Globus pallidus (tissue), 1 donor: ENCODE measurements at regions not wholly inside any gene's neighbourhood (a gene's known extent, or its start where the extent isn't known, plus 50 kb on each side); places are given as distances from the start of the nearest gene placed in this dataset.
"Not testable (repeated sequence)": the region's sequence is repeated elsewhere in the genome, so short reads cannot be mapped to it uniquely, and the experiment has no call there.

ENCODE experiments used
- DNase-seq: peaks from one replicate; pipeline ENCODE4 v3.0.0-alpha.2; 2015; ENCODE audit warnings: low spot score

DNA sequence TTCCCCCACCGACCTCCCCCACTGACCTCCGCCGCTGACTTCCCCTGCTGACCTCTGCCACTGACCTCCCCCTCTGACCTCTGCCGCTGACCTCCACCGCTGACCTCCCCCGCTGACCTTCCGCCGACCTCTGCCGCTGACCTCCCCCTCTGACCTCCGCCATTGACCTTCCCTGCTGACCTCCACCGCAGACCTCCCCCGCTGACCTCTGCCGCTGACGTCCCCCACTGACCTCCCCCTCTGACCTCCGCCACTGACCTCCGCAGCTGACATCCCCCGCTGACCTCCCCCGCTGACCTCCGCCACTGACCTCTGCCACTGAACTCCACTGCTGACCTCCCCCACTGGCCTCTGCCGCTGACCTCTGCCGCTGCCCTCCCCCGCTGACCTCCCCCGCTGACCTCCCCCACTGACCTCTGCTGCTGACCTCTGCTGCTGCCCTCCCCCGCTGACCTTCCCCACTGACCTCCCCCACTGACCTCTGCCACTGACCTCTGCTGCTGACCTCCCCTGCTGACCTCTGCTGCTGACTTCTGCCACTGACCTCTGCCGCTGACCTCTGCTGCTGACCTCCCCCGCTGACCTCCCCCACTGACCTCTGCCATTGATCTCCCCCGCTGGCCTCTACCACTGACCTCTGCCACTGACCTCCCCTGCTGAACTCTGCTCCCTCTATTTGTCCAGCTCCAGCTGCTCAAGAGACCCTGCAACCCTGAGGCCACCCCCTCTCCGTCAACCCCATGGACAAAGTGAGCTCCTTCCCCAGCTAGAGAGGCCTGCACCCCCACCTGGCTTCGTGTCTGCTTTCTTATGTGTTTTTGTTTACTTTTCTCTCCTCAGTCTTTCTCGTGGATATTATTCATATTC, 91.4 kb upstream of the AFDN start:
- no peak for DNase-seq

DNA sequence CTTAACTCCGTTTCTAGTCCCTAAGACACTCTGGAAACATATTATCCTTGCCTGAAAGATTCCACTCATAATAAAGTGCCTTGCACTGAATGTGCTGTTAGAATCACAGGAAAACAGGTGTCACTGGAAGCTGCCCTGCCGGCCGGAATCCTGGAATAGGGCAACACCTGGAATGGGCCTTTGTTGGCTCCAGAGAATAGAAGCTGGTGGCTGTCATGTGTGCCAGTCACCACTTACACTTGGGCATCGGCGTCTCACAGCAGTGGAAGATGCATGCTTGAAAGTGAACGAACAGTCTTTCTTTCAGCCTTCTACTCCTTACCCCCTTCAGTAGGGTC, 90.8 kb upstream of the AFDN start:
- no peak for DNase-seq

DNA sequence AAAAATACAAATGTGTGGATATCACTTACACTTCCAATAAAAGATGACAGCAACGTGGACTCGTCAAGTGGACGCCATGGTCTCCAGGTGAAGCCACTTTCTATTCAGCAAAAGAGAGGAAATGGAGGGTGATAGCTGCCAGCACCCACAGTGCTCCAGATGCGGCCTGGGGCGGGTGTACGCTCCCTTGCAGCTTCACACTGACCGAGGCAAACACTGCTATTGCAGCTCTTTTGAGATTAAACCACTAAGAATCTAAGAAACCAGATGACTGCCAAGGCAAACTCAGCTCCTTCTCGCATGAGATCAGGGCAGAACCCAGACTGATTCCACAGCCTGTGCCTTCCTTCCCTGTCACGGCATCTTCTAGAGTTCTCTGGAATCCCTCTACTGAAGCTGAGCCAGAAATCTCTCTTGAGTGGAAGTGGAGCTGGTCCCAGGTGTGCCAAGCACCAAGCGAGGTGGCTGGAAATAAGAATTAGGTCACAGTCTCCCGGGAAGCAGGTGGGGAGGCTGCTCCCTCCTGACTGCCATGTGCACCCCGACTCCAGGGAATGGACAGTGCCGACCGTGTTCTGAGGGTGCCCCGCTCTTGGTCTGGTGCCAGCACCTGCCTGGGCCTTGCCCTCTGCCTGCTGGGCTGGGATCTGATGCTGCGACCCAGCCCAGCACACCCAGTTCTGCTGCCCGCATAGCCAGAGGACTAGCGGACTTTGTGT, 90.1 kb upstream of the AFDN start:
- DNase-seq, result no peak

DNA sequence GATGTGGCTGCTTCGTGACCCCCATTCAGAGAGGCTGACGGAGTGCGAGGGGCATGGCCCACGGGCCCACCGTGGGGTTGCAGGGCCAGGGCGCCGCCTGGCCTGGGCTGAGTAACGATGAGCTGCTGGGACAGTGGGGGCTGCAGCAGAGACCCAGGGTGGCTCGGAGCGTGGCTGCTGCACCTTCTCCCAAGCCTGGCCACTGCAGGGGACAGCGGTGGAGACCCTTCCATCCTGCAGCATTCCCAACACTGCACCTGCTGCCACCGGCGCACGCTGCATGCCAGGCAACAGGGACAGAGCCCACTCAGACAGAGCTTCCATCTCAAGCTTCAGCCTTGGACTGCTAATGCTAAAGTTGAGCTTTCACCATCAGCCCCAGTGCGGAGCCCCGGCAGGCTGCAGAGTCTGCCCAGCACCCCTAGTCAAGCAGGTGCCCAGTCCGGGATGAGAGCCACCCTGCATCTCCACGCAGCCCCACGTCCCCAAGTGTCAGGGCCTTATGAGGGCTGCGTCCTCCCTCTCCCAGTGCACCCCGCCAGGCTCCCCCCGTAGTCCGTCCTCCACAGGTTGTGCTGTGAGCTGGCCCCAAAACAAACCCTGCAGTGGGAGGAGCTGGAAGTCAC, 89.4 kb upstream of the AFDN start:
- DNase-seq, result no peak

DNA sequence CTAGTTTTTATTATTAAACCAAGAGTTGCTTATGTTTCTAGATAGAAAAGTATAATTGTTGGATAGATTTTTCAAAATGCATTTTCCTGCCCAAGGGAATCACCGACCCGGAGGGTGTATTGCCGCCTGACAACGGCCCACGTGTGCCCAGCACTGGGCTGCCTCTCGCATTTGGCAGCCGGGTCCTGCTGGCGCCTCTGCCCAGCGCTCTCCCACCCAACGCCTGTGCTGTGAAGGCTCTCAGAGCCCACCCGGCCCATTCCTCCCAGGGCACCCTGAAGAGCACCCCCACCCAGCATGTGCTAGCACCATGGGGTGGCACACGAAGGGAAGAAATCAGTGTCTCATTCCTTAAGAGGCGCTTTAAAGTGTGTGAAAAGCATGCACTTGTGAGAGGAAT, 88.3 kb upstream of the AFDN start:
- DNase-seq, result no peak

DNA sequence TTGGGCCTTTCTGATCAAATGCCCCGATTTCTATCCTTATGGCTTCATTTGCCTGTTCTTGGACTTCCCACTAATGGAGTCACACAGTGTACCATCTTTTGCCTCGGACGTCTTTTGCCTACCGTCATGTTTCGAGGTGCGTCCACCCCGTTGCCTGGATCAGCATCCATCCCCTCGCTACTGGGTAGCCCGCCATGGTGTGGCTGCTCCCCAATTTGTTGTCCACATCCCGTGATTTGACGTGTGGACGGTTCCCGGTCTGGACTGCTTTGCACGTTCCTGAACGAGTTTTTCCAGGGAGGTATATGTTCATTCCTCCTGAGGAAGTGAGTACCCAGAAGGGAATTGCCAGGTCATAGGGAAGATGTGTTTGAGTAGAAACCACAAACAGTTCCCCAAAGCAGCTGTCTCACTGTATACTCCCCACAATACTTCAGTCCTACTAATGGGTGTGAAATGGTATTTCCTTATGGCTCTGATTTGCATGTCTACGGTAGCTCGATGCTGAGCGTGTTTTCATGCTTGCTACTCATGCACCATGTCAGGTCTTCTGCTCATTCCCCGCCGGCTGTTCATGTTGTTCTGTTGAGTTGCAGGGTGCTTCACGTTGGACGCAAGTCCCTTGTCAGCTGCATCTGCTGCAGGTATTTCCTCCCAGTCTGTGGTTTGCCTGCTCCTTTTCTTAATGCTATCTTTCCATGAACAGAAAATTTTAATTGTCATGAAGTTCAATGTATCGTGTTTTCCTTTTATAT, 86.8 kb upstream of the AFDN start:
- no peak for DNase-seq

DNA sequence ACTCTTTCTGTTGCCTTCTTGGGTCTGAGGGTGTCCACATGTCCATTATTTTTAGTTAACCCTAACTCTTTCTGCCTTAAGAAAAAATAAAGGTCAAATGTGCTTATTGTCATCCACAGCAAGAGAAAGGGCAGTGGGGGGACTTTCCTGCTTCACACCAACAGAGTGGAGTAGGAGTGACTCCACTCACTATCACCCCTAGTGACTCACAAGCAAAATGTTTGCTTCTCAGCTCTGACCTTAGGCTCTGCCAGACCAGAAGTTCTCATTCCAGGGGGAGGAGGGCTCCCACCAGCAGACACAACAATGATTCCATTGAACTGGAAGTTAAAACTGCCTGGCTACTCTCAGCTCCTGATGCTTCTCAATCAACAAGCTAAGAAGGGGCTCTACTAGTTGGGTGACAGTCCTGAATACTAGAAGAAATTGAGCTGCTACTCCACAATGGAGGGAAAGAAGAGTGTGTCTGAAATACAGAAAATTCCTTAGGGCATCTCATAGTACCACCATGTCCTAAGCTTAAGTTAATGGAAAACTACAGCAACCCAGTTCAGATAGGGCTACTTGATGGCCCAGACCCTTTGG, 83.9 kb upstream of the AFDN start:
- DNase-seq, result no peak

DNA sequence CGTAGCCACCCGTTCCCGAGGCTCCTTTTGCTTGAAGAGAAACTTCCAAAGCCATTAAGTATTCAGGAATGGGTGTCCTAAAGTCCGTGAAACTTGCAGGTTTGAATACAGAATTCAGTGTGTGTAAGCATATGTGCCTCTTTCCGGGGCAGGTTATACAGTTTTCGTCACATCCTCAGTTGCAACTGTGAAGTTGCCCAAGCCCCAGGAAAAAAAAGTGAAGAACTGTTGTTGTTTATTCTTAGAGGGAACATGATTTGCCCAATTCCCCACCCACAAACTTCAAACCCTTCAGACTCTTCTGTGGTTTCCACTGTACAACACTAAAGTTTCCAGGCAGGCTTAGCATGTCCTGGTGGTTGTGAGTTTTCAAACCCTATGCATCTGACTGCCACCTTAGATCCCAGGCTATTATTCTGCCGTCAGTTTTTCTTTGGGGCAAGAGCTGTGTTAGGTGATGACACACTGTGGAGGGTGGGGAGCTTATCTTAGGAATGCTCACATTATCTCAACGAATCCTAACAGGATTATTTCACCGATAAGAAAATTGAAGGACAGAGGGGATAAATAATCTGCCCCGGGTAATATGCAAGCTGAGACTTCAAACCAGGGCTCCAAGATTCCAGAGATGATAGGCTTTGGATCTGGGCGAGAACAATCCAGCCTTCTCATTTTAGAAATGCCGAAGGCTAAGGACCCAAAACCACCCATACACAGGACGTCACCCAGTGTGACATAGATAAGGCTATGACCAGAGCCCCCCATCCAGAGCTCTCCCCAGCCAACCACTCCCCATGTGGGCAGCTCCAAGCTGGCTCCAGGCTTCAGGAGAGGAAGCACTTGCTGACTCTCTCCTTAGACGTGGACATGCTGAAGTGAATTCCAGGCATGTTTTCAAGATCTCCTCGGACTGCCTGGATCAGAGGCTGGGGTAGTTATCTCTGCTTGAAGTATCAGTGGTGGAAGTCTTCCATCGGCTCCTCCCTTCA, 81.7 kb upstream of the AFDN start:
- no peak for DNase-seq

DNA sequence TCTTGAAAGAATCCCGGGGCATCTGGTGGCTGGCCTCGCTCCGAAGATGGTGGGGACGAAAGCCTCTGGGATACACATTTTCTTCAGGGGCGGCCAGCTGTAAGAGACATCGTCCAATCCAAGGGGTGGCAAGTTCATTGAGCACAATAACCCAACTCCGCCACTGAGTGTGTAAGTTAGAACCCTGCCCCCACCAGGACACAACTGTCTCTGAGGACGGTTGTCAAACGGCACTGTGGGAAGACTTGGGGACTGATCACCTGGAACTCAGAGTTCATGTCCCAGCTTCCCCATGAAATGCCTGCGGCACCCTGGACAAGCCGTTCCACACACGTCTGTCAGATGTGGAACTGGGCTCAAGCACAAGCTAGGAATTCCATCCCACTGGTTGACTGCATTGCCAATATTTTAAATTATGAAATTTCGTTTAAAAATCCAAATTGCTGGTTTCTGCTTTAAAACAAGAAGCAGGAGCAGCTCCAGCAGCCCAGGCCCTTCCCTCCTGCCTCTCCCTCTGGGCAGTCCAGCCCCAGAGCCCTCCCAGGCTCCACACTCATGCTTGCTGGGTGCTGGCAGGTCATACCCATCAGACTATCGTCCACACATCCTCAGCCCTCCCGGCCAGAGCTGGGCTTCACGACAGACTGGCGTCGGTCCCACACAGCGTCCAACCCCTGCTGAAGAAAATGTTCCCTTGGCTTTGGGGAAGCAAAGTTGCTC, 80.9 kb upstream of the AFDN start:
- DNase-seq, result no peak

DNA sequence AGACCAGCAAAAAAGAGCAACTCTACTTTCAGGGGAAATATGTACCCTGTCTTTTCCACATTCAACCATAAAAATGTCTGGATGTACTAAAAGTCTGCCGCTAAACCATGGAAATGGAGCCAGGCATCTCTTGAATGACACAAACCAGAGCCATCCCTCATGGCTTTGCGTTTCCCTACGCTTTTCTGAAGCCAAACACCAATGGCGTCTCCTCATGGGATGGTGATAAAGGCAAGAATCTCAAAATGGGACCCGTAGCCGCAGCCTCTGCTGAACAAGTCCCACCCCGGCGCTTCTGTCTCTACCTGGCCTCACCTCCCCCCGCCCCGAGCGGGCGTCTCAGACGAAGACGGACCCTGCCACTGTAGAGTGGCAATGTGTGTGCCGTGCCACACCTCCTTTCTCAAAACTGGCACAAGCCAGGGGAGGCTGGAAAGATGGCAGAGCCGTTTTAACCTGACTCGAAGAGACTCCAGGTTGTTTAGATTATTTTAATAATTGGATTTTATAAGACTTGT, 80.3 kb upstream of the AFDN start:
- DNase-seq, result no peak

DNA sequence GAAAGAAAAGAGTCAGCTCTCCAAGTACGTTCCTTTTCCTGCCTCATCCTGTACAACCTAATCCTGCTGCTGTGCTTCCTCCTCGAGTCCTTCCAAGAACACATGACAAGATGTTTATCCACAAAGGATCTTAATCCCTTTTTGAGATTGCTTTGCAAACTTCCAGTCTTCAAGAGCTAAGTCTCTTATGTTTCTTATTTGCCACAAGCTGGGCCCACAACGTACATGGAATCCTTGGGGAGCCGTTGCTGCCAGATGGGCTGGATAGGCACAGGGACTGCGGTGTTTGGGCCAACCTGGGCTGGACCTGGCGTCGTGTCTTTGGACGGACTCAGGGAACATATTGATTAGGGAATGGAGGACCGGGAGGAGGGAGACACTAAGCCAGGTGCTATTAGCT, 79.7 kb upstream of the AFDN start:
- no peak for DNase-seq

DNA sequence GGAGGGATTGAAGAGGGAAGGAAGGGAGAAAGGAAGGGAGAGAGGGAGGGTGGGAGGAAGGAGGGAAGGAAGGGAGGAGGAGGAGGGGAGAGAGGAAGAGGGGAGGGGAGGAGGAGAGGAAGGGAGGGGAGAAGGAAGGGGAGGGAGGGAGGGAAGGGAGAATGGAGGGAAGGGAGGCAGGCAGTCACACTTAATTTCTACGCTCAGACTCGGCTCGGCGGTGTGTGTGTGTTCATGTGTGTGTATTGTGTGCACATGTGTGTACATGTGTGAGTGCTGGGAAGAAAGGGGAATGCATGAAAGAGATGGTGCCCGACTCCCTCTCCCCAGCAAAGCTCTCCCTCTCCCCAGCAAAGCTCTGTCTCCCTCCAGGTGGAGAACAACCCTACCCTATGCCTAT, 79.1 kb upstream of the AFDN start:
- no peak for DNase-seq

DNA sequence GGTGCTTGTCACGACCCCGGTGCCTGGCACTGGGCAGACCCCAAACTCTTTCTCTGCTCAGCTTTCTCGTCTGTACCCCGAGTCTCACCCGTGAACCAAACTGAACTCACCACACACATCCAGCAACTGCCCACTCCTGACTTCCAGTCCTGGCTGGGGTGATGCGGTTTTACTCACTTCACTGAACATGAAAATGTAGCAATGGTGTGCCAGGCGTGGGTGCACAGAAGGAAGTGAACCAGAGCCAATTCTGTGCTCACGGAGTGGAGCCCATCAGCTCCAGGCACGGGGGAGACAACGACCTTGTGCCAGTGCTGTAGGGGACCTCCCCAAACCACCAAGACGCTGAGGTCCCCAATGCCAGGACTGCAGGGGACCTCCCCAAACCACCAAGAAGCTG, 78.7 kb upstream of the AFDN start:
- no peak for DNase-seq

DNA sequence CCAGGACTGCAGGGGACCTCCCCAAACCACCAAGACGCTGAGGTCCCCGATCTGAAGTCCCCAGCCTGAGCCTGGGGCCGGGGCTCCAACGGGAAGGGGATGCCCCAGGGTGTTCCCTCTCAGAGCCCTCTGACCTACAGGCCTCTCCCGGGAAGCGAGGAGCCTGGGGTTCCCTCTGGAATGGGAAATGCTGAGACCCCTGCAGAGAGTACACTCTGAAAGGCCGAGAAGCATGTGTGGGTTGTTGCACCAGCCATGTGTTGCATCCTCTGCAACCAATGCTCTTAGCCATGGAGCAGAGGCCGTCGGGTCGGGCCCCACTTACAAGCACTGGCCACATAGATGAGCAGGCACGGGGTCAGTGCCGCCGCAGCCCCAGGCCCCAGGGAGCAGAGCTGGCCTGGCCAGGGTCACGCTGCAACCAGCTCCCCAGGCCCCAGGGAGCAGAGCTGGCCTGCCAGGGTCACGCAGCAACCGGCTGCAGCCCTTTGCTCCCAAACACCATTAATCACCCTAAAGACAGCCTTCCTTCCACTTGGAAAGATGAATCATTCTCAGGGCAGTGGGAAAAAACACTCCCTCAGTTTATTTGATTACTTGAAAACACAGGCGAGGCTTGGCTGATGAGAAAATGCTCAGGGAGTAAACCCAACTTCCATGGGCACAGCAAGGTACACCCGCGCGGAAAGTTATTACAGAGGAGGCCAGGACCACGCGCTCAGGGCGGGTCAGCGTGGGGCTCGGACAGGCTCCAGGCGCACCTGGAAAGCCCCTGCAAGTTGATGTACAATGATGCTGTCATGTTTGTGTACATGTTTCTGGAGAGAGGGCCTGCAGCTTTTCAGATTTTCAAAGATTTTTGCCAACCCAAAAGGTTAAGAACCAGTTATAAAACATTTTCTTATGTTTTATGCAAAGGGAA, 78.0 kb upstream of the AFDN start:
- DNase-seq, result no peak

DNA sequence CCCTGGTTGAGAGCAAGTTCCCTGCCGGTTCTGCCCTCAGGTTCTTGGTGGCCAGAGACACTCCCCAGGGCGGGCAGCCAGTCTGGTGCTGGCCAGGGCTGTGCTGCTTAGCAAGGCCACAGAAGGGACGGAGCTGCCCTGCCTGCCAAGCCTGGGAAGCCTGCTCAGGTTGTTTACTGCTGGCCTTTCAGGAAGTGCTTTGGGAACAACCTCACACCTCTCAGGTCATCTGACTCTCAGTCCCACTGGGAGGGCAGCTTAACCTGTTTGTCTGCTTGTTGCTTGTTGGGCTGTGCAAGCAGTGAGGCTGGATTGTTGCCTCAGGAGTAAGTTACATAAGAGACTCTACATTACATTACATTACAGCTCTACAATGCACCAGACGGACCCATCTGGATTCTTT, 75.8 kb upstream of the AFDN start:
- DNase-seq, result no peak

DNA sequence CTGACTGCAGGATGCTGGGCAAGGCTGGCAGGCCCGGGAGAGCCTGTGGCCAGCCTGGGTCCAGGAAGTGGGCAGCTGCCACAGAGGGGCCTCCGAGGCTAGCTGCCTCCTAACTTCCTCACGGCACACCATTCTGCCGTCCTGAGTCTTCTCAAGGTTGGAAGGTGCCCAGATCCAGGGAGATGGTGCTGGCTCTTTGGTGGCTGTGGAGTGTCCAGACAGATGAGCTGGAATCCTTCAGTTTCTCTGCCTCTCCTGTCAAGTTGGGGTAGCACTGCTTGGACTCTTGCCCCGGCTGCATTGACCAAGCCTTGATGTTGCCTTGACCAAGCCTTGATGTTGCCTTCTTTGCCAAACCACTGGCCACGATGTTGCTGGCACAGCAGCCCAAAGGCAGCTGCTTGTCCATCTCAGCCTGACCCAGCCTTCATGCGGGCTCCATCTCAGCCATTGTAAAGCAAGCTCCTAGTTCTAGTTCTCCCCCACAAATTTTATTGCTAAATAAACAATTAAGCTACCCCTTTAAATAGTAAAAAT, 75.1 kb upstream of the AFDN start:
- DNase-seq, result no peak

DNA sequence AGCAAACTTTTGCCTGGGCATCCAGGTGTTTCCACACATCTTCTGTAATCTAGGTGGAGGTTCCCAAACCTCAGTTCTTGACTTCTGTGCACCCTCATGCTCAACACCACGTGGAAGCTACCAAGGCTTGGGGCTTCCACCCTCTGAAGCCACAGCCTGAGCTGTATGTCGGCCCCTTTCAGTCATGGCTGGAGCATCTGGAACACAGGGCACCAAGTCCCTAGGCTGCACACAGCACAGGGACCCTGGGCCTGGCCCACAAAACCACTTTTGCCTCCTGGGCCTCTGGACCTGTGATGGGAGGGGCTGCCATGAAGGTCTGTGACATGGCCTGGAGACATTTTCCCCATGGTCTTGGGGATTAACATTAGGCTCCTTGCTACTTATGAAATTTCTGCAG, 73.4 kb upstream of the AFDN start:
- not testable (repeated sequence) for DNase-seq

DNA sequence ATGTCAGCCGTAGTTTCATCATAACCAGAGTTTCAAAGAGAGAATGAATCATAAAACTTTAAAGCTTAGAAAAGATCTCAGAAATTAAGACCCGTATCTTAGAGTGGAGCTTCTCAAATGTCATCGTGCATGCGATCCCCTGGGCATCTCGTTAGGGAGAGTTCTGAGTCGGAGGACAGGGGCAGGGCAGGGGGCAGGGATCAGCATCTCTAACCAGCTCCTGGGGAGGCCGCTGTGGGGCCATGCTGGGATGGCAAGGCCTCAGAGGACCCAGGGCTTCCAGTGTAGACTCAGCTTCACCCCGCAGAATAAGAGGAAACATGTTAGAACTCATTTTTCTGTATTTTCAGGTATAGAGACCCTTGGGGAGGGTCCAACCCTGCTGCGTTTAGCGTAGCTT, 72.0 kb upstream of the AFDN start:
- no peak for DNase-seq

DNA sequence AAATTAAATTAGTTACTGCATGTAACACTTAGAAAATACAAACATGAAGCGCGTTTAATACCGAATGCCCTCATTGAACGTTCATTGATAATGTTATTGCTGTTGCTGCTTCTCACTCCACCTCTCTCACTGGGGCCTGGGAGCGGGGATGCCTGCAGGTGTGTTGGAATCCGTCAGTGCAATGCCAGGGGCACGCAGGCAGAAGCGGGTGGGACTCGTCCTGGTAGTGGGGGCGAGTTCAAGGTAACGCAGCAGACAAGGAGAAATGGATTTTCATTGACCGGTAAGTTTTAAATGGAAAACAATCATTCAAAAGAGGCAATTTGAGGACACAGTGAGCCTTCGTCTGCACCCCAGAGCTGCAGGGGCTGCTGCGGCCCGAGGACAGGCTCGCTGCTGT, 71.2 kb upstream of the AFDN start:
- DNase-seq, result no peak
